T-helper 2 cell (primary cell): ENCODE measurements at regions not wholly inside any gene's neighbourhood (a gene's known extent, or its start where the extent isn't known, plus 50 kb on each side); places are given as distances from the start of the nearest gene placed in this dataset.

Experiments used
- DNase-seq, 5 experiments: peaks; one replicate each; pipeline versions ENCODE4 v3.0.0 to v3.0.0-alpha.2; 2012 to 2022

DNA sequence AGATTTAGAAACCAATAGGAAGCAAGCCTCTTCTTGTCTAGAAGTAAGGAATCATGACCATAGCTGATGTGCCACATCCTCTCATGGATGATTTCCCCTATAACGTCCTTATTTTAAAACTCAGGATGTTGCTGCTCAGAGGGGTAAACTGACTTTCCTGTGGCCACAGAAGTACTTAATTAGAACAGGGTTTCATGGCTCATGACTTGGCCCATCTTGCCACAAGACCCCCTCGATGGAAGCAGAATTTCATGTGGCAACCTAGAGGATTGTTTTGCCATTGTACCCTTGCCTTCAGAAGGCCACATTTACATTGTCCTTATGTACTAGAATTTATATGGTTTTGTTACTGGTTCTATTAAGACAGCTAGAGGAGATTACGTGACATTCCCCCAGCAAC is 173.5 kb upstream of the PELI2 start:
- DNase-seq = no peak

- no peak for DNase-seq
Observed at GRCh38 chr14:55946231-55946630, 172.0 kb upstream of the PELI2 start.

DNA sequence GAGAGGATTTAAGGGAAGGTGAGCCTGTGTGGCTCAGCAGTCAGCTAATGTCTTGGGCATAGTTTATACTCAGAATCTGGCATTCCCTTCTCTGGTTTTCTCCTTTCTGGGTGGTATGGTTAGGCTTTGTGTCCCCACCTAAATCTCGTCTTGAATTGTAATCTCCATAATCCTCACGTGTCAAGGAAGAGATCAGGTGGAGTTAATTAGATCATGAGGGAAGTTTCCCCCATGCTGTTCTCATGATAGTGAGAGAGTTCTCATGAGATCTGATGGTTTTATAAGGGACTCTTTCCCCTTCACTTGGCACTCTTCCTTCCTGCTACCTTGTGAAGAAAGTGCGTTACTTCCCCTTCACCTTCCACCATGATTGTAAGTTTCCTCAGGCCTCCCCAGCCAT is 169.8 kb upstream of the PELI2 start:
- DNase-seq = no peak

- no peak for DNase-seq
Observed at GRCh38 chr14:55949708-55950107, 168.5 kb upstream of the PELI2 start.

- no peak for DNase-seq
Observed at GRCh38 chr14:55950135-55950534, 168.1 kb upstream of the PELI2 start.

DNA sequence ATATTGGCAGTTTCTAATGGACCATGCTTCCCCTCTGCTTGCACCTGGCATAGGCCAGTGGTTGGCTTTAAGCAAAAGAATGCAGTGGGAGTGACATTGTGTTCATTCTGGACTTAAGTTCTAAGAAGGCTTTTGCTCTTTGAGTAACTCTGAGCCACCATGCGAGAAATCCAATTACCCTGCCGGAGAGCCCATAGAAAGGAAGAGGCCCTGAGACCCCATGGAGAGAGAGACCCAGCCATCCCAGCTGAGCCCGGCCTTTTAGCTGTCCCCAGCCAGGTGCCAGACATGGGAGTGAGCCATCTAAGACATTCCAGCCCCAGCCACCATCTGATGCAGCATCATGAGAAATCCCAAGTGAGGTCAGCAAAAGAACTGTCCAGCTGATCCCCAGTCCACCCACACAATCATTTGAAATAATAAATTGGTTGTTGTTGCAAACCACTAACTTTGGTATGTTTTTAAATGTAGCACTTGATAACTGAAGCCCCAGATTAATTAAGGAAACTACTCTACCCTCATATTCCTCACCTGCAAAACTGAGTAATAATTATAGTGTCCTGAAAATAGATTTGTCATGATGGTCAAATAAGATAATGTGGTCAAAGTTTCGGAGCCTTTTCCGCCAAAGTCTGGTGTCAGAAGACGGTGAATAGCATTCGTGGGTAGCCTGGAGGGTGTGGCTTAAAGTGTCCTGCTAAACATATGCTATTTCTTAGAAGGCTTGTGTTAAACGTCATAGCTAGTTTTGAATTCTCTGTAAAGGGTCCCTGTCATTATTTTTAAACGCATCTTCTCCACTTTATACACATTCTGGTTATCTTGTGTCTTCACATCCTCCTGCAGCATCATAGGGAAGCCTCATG is 166.6 kb upstream of the PELI2 start:
- DNase-seq = no peak

DNA sequence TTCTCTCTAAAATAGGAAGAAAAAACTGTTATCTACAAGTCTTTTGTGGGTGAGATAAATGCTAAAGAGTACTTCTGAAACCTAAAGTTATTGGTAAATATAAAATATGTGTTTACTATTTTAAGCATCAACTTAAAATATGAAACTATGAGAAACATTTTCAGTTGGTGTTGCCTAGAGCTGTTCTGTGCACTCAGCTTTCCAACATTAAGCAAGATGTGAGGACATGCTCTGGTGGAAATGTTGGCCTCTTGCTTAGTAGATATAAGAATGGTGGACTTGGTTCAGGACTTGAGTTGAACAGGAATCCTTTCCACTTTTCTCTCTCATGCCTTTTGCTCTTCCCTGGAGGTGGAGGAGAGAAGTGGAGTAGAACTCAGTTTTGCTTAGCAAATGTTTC is 164.1 kb upstream of the PELI2 start:
- DNase-seq = no peak

DNA sequence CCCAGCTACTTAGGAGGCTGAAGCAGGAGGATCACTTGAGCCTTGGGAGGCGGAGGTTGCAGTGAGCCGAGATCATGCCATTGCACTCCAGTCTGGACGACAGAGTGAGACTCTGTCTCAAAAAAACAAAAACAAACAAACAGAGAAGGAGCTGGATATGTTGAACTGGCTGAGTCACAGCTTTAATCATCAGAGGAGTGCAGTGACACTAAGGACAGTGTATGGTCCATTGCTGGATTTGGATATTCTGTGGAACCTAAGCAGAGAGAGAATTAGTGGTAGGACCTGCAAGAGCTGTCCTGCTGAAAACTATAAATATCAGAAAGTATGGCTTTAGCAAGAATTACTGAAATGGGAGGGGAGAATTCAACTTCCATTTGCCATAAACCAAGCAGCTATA is 163.0 kb upstream of the PELI2 start:
- DNase-seq = no peak

- no peak for DNase-seq
Observed at GRCh38 chr14:55957950-55958349, 160.3 kb upstream of the PELI2 start.

DNA sequence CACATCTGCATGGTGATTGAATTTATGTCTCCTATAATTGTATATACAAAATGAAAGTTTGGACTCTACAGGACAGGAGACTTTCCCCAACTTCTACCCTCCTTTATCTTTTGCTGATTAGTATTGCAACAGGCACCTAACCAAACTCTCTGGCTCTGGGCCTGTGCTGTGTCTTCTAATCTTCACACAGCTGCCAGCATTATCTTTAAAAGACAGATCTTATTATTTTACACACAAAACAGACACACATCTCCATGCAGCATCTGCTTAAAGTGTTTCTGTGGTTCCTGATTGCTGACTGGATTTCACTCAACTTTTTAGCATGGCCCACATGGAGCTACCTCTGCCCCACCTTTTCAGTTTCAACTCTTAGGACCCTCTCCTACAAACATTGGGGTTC is 154.9 kb upstream of the PELI2 start:
- no peak for DNase-seq

- DNase-seq = no peak
Observed at GRCh38 chr14:55964091-55964490, 154.1 kb upstream of the PELI2 start.

GRCh38 chr14:55964821-55965220 is 153.4 kb upstream of the PELI2 start:
- DNase-seq = no peak

DNA sequence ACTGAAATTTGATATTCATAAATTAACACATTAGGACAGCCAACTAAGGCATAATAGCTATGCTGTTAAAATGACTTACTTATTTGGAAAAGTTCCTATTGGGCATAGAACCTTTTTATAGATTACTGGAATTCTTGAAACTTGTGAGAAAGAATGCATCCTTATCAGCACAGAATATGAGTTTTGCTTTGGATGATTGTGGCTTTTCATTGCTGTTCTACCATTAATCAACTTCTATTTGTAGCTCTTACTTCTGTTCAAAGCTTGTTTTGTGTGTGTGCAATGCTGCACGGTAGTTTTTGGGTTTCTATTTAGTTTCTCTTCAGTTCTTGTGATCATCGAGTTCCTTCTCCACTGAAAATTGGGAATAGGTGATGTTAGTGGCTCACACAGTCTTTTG is 152.4 kb upstream of the PELI2 start:
- DNase-seq = no peak

DNA sequence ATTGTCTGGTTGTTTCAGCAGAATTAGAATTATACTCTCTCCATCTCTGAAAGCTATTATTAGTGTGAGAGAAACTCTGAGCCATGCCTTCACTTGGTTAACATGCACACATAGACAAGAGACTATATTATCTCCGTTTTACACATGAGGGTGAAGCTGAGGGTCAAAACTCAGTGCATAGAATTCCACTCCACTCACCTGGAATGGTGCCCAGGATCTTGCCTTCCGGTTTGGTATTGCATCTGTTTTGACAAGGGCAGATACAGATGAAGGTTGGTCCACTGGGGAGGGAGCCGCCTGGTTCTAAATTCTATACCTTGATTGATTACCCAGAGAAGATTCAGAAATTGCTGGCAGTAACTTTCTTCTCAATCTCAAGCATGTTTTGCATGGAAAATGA is 149.5 kb upstream of the PELI2 start:
- no peak for DNase-seq

DNA sequence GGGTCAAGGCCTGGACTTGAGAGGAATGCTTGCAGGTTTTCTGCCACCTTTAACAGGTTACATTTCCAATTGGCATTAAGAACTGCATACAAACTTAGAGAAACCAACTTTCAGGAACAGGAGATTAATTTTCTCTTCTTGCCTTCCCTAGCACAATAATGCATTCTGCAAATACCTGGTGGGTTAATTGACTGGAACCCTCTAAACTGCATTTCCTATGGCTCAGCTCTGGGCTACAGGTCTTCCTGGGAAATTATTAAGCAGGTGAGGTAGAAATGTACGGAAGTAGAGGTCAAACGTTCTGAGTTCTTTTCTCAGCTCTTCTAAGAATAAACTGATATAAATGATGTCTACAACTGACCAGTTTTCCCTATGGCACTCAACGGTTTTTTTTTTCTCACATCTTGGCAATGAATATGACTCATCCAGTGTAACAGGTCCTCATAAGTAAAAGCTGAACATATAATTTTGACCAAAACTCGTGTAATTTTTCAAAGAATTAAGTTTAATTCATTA is 144.9 kb upstream of the PELI2 start:
- DNase-seq = no peak

- no peak for DNase-seq
Observed at GRCh38 chr14:55973911-55974630, 144.1 kb upstream of the PELI2 start.

DNA sequence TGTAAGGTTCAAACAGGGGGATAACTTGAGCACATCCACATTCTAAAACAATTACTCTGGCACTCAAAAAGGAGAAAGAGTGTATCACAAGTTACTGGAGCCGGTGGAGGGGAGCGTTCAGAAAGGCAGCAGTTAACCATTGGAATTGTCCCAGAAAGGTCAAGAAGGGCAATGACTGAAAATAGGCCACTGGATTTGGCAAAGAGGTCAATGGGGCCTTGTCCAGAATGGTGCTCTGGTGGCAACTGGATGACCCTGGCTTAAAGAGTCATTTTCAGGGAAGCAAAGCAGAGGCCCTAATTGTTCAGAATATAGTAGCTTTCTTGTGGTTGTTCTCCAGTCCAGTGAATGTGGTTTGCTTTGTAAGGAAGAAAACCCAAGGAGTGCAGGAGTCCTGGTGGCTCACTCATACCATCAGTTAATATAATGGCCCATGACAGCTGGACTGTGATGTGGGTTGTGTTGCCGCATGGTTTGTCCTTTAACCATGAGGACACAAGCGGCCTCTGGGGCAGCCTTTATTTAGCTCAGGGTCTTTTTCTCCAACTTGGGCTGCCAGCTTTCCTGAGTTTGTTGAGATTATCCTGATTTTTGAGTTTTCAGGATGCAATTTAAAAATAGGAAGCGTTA is 142.8 kb upstream of the PELI2 start:
- DNase-seq = no peak

DNA sequence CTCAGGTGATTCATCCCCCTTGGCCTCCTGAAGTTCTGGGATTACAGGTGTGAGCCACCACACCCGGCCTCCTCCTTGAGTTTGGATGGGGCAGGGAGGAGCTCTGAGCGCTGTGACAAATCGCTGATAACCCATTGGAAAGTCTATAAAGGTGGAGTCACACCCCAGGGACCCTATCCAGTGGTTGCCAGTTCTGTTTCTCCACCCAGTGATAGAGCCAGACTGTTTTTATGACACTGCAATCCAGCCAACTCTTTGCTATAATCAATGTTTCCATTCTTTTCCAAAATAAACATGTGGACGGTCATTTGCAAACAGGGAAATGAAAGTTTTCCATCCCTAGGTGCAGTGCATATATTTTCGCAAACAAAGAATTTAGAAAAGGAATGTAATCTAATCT is 142.0 kb upstream of the PELI2 start:
- DNase-seq = no peak

- no peak for DNase-seq
Observed at GRCh38 chr14:55976655-55977054, 141.6 kb upstream of the PELI2 start.

DNA sequence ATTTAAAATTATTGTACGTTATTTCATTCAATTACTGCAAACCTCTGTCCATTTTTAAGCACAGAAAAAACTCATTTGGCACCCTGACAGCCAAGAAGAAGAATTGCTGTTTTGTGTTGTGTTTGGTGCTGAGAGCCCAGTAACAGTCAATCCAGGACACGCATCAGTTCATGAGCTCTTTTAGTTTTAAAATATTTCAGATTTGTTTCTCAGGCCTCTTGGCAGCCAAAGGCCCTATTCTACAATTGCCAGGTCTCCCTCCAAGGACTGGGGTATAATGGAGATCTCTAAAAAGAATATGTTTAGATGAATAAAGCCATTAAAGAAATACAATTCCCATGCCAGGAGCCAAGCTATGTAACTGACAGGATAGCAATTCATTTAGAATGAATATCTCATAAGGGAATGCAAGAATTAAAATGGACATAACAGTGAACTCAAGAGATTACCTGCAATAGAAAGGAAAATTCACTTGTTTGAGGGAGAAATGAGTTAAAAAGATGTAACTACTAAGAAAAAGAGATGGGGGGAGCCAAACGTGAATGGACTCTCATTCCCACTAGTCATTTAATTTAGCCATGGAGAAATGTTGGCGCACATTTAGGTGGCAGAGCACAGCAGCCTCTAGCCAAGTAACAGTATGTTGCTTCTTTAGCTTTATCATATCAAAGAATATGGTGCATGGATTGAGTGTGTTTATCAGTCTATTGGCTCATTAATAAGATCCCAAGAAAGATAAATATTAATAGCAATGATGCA is 140.6 kb upstream of the PELI2 start:
- no peak for DNase-seq

DNA sequence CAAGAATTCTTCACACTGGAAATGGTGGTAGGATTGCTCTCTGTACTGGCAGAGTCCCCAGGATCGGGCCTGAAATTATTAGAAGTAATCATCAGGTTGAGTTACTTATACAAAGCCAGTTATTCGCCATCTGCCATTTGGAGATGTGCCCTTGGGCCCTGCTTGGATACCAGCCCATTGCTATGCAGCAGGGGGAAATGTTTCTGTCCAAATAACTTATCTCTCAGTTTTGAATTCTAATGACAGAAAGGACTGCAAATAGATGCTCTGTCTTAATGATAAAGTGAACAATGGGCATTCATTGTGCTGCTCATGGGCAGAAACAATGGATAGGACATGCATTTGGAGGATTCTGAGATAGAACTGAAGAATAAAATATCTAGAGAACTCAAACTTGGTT is 139.1 kb upstream of the PELI2 start:
- no peak for DNase-seq

DNA sequence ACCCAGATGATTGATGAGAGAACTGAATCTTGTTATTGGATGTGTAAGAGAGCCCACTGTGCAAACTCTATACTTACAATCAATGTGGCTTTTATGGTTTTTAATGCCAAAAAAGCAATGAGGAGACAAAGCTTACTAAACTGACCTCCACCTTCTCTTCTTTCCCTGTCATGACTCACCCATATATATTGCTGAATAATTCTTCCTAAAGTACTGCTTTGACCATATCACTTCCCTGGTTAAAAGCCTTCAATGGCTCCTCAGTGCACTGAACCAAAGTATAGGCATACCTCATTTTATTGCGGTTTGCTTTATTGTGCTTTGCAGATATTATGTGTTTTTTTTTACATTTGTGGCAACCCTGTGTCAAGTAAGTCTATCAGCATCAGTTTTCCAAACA is 138.4 kb upstream of the PELI2 start:
- no peak for DNase-seq

DNA sequence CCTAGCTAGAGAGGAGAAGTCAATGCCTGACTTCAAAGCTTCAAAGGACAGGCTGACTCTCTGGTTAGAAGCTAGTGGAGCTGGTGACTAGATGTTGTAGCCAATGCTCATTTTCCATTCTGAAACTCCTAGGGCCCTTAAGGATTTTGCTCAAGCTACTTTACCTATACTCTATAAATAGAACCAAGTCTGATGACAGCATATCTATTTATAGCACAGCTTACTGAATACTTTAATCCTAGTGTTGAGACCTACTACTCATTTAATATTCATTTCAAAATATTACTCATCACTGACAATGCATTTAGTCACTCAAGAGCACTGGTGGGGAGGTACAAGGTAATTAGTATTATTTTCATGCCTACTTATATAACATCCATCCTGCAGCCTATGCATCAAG is 137.2 kb upstream of the PELI2 start:
- DNase-seq = no peak
